Stimulated activated CD4-positive, alpha-beta T cell treated with anti-CD3 and anti-CD28 coated beads, Interleukin-2, amount 100 ng/mL, for 24 hours (primary cell): ENCODE measurements at regions not wholly inside any gene's neighbourhood (a gene's known extent, or its start where the extent isn't known, plus 50 kb on each side); places are given as distances from the start of the nearest gene placed in this dataset.

Source experiments
- DNase-seq, 2 donors: peaks; one replicate each; pipeline ENCODE4 v3.0.0-alpha.2; 2020

GRCh38 chr17:54009502-54009901 lies 186.8 kb downstream of the KIF2B start:
- DNase-seq: no peak

GRCh38 chr17:54013072-54013471 lies 190.3 kb downstream of the KIF2B start:
- DNase-seq: no peak

GRCh38 chr17:54015734-54016133 lies 193.0 kb downstream of the KIF2B start:
- DNase-seq: no peak

DNA sequence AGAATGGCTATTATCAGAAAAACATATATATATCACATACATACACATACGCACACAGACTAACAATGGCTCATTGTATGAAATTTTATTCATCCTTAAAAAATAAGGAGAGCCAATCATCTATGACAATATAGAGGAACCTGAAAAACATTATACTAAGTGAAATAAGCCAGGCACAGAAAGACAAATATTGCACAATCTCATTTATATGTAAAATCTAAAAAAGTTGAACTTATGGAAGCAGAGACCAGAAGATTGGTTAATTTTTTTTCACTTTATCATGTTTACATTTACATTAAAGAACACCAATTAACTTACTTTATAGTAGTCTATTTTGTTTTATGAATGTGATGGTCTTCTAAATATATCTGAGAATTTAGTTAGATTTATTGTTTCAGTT lies 198.7 kb downstream of the KIF2B start:
- no peak for DNase-seq

DNA sequence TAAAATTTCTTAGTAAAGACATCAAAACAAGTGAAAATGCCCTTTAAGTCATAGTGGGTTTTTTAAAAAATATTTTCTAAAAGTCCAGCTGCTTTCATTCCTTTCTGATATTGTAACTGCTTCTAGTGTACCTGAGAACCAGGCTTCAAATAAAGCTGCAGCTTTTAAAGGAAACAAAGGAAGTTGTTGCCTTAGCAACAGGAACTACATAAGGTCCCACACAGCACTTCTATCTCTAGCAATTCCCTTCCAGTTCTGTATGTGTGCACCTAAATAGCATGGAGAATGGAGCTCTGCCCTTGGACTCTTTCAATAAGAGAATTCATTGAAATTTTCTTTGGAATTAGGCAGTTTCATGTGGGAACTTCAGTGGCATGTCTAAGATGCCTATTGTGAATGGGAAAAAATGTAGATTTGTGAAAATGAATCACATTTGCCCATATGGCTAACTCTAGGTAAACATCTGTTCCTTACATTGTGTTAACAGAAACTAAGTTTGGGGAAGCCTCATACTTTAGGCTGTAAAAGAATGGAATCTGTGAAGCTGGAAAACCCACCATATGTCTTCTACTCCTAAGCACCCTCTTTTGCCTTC lies 206.4 kb downstream of the KIF2B start:
- no peak for DNase-seq

GRCh38 chr17:54029986-54030385 lies 207.3 kb downstream of the KIF2B start:
- no peak for DNase-seq

- no peak for DNase-seq
Measured at GRCh38 chr17:54046570-54046969, 223.8 kb downstream of the KIF2B start.

GRCh38 chr17:54063639-54064038 lies 240.9 kb downstream of the KIF2B start:
- DNase-seq: no peak

DNA sequence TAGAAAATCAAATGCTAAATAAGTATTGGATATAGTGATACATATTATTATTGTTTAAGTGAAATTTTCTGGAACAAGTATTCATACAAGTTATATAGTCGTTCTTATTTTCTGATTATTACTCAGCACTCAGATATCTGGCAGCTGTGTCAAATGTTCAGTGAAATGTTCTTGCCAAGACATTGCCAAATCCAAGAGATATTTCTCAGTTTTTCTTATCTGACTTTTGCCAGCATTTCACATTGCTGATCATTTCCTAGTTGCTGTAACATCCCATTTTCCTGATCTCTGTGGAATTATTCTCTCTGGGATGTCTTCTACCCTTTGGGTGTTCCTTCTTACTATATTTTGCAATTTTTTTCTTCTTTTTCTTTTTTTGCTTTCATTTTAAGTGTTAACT lies 262.3 kb downstream of the KIF2B start:
- no peak for DNase-seq

- no peak for DNase-seq
Measured at GRCh38 chr17:54085934-54086333, 263.2 kb downstream of the KIF2B start.

DNA sequence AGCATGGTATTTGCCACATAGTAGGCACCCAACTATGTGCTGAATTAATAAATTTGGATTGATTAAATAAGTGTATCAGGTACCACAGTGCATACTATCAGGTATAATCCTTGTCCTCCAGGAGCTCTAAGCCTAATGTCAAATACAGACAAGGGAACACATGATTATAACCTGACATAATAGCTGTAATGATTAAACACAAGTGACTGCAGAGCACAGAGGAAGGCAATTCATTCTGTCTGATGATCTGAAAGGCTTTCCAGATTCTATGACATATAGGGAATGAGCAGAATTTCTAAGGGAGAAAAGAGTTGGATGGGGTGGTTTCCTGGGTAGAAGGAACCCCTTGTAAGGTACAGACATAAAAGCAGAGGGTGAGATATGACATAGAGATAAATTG lies 273.5 kb downstream of the KIF2B start:
- no peak for DNase-seq

- no peak for DNase-seq
Measured at GRCh38 chr17:54099221-54099620, 276.5 kb downstream of the KIF2B start.

GRCh38 chr17:54102246-54102645 lies 279.5 kb downstream of the KIF2B start:
- DNase-seq: no peak

DNA sequence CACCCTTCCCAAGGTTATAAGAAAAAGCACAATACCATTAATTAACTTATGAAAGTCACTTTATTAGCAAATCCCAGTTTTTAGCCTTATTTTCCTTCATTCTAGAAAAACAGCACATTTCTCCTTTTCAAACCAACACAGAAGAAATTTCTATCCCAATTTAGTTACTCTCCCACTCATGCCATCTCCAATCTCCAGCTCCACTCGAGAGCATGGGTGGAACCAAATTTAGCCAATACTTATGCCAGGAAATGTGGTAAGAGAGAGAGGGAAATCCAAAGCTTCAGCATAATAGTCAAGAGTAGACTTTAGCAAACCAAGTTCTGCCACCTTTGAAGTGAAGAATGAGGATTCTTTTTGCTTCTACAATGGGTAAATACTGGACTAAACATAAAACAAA lies 288.8 kb downstream of the KIF2B start:
- no peak for DNase-seq

- DNase-seq: no peak
Measured at GRCh38 chr17:54117452-54117851, 294.7 kb downstream of the KIF2B start.

GRCh38 chr17:54124456-54124855 lies 301.7 kb downstream of the KIF2B start:
- DNase-seq: no peak

- DNase-seq: no peak
Measured at GRCh38 chr17:54153423-54153822, 330.7 kb downstream of the KIF2B start.

GRCh38 chr17:54157542-54157941 lies 334.8 kb downstream of the KIF2B start:
- no peak for DNase-seq

DNA sequence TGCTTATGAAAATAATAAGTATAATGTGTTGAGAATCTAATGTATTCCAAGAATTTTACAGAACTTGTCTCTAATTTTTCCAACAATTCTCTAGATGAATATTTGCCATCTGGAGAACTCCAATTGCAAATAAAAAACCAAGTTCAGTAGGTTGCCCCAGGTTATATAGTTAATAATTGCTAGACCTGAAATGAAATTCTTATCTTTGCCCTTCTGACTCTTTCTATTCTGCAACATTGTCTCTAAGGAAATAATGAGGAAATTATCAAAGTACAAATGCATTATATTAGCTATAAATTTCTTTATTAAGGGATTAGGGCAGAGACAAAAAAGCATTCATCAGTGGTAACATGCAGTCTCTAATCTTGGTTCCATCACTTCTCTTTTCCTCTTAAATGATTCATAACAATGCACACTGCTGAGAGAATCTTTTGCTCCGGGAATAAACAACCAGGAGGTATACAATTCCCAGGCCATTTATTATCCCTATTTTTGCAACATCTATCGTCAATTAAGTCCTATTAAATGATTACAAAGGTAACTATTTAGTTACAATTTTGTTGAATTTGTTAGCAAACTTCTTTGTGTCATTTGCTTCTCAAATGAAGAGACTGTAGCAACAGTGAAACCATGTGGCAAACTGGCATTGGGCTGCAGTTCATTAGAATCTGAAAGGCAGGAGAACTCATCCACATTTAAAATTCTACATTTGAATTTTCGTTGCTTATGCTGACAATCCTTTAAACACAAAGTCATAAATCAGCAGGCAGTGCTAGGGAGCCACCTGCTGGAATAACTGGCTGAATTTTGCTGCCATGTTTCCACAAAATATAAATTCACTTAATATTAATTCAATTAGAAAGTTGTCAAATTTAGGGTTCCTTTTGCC lies 349.6 kb downstream of the KIF2B start:
- no peak for DNase-seq

DNA sequence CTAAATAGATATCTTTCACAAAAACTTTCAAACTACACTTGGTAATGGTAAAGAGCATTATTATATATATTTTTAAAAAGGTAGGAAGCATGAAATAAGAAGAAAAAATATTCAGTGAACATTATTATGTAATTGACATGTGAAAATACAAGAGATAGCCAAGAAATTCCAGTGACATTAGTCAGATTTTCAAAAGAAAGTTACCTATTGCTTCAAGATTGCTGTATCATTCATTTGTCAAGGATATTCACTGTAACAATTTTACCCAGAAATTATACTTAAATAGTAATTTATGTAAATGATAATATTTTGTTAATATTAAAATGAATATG lies 350.2 kb downstream of the KIF2B start:
- no peak for DNase-seq

DNA sequence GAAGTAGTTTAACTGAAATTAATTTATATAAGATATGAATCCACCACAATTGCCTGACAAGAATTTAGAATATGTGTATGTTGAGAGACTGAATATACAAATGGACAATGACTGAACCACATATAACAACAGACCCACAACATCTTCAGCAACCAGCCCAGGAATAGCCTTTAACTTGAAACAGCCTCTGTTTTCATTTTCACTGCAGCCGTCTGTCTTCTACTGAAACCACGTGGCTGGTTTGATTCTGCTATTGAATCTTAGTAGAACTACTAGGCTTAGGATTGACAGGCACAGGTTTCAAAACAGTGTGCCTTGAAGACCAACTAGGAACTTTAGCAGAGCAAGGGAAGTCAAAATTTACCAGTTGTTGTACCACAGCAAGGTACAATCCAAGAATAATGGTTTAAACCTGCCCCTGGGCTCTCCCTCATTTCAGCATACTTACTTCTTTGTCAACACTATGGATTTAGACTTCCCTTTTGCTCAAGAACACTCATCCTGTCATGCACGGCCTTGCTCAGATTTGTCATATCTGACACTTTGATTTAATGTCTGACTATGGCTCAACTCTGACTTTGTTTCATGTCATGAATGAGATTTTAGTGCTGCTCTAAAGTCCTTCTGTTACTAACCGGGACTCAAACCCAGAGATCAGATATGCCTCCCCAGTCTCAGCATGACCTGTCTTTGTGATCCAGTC lies 355.0 kb downstream of the KIF2B start:
- no peak for DNase-seq

DNA sequence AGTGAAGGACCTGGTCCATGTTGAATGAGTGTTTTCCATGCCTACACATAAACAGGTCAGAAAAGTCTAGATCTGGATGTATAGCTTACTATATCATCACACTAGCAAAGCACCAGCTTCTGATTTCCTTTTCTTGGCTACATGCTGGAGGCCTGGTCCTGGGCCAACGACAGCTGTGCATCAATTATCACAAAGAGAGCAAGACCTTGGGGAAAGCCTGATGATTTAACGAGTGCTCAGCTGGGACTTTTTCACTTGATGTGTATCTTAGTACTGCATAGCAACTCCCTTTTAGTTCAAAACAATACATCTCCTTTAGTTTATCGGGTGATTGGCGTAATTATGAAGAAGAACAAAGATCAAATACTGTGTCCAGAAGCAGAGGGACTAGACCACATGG lies 358.2 kb downstream of the KIF2B start:
- DNase-seq: no peak

DNA sequence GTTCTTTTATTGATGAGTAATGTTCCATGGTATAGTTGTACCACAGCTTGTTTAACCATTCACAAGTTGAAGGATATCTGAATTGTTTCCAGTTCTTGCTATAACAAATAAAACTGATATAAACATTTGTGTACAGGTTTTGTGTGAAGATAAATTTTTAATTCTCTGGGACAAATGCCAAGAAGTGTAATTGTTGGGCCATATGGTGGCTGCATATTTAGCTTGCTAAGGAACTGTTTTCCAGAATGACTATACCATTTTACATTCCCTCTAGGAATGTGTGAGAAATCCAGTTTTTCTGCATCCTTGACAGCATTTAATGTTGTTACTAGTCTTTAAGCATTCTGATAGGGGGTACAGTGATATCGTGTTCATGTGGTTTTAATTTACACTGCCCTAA lies 368.5 kb downstream of the KIF2B start:
- no peak for DNase-seq

- no peak for DNase-seq
Measured at GRCh38 chr17:54194268-54194667, 371.5 kb downstream of the KIF2B start.
